Left ventricle myocardium superior (tissue), 1 donor: ENCODE measurements at regions not wholly inside any gene's neighbourhood (a gene's known extent, or its start where the extent isn't known, plus 50 kb on each side); places are given as distances from the start of the nearest gene placed in this dataset.
"Not testable (repeated sequence)": the region's sequence is repeated elsewhere in the genome, so short reads cannot be mapped to it uniquely, and the experiment has no call there.

ENCODE experiments used
- ATAC-seq: fragments of 200-7000 bp; cut with Tn5 transposase; one replicate; pipeline ENCODE4 v1.9.1; 2020; ENCODE audit warnings: mild to moderate bottlenecking, moderate library complexity
- DNase-seq: peaks from one replicate; pipeline ENCODE4 v3.0.0-alpha.2; 2020
- intact Hi-C: fragments of 100-400 bp; cut with micrococcal nuclease; formaldehyde crosslinking; loops from one replicate; pipeline ENCODE4 v1.11.0; 2022
- donor health status: DM: no; HTN: yes; CAD: no; lungs with severe emphysema.

DNA sequence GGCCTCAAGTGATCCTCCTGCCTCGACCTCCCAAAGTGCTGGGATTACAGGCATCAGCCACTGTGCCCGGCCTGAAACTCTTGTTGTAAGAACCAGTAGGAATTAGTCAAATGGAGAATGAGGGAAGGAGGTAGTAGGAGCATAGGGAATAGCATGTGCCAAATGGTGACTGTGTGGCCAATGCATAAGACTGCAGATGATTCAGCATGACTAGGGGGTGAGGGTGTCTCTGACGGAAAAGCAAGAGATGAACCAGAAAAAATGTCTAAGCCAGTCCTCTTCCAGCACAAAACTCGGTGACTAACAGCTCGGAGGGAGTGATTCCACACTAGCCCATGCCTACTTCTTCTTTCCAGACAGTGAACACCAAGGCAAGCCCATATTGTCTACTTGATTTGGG is 58.2 kb upstream of the DUSP21 start:
- no peak for DNase-seq
- intact Hi-C loops: no loop called here
- no peak for ATAC-seq

DNA sequence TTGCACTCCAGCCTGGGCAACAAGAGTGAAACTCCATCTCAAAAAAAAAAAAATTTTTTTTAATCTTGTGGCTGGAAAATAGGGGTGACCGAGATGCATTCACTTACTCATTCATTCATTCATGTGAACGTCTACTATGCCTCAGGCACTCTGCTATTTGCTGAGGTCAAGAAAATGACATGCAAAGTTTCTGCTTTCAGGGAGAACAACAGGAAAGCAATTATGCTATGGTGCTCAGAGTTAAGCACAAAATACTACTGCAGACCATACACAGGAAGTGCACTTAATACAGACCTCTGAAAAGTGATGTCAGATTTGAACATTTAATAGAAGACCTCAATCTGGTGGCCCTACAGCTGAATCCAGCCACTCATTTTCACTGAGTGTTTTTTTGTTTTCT is 59.6 kb upstream of the DUSP21 start:
- no peak for DNase-seq
- no peak for ATAC-seq
- intact Hi-C loops: no loop called here

DNA sequence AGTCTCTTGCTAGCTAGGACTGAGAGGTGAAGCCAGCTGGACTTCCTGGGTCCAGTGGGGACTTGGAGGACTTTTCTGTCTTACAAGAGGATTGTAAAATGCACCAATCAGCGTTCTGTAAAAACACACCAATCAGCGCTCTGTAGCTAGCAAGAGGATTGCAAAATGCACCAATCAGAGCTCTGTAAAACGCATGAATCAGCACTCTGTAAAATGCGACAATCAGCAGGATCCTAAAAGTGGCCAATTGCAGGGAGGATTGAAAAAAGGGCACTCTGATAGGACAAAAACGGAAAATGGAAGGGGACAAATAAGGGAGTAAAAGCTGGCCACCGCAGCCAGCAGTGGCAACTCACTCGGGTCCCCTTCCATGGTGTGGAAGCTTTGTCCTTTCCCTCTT is 65.6 kb upstream of the DUSP21 start:
- DNase-seq: no peak
- intact Hi-C loops: no loop called here

DNA sequence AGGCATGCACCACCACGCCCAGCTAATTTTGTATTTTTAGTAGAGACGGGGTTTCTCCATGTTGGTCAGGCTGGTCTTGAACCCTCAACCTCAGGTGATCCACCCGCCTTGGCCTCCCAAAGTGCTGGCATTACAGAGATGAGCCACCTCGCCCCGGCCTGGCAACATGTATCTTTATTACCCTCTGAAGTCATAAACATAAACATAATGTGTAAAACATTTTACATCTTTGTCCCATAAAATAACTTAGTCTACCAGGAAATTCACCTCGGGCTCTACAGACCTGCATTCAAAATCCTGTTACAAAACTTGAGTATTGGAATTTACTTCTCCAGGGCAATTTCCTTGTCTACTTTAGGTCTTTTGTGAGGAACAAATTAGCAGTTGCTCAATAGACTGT is 68.1 kb upstream of the DUSP21 start:
- intact Hi-C loops: no loop called here
- no peak for ATAC-seq

More for the DNA sequence above, 65.6 kb upstream of the DUSP21 start:
- ATAC-seq: no peak

DNA sequence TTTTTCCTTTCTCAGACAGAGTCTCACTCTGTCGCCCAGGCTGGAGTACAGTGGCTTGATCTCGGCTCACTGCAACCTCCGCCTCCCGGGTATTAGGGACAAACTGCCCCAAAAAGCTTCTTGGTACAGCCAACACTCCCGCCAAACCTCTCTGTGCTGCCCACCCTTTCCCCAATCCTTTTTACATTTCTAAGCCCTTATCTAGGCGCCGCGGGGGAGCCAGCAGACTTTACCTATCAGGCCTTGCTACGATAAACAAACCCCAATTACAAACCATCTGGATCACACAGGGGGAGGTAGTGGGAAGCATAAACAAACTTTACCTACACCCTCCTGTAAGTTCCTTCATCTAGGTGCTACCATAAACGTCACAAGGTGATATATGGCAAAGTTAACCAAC is 69.8 kb upstream of the DUSP21 start:
- ATAC-seq, intact Hi-C loops, DNase-seq: not testable (repeated sequence)

More for the DNA sequence above, 68.1 kb upstream of the DUSP21 start:
- DNase-seq: no peak

DNA sequence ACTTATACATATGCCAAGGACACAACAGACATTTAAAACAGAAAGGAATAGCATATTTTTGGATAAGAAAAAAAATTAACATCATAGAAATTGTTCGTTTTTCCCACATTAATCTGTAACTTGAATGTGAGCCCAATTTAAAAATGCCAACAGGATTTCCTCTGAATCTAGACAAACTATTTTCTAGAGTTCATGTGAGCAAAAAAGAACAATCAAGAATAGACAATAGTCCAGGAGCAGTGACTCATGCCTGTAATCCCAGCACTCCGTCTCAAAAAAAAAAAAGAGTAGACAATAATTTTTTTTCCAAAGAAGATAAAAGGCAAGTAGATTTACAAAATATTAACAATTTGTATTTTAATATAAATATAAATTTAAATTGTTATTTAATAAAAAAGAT is 73.7 kb upstream of the DUSP21 start:
- DNase-seq (no peak), ATAC-seq (no peak)
- intact Hi-C loops: no loop called here

DNA sequence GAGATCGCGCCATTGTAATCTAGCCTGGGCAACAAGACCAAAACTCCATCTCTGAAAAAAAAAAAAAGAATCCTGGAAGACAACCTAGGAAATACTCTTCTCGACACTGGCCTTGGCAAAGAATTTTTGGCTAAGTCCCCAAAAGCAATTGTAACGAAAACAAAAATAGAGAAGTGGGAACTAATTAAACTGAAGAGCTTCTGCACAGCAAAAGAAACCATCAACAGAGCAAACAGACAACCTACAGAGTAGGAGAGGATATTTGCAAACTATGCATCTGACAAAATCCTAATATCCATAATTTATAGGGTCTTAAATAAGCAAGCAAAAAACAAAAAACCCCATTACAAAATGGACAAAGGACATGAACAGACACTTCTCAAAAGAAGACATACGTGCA is 76.5 kb upstream of the DUSP21 start:
- DNase-seq (no peak), ATAC-seq (no peak)
- intact Hi-C loops: no loop called here

DNA sequence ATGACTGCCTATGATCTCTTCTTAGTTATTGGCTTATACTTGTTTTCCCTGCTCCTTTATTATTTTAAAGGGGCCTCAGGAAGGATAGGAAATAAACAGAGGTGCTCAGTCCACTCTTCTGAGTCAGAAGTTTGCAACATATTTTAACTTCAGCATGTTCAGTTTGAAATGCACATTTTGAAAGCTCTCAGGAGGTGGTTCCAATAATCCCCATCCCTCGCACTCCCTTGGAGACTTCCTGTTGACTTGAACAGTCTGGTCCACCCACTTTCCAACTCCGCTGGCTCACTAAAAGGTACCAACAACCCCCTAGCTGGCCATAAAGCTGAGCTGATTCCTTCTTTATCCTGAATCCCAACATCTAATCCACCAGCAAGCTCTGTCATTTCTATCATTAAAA is 78.3 kb upstream of the DUSP21 start:
- intact Hi-C loops: no loop called here
- ATAC-seq (no peak), DNase-seq (no peak)

DNA sequence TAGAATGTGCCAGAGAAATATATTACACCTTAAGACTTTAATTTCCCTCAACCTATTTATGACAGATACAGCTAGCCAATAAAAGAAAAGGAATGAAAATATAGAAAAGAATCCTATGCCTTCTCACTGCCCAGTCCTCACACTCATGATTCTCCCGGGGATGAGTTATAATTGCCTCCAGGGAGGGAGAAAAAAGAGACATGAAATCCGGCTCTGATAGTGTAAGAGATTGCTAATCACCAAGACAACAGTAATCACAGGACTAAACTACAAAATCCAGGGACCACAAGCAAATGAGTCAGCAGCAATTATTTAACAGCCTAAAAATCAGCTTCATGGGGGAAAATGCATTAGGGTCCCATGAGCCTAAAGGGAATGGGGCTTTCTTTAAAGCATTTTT is 95.9 kb upstream of the DUSP21 start:
- no peak for ATAC-seq
- intact Hi-C loops: no loop called here

DNA sequence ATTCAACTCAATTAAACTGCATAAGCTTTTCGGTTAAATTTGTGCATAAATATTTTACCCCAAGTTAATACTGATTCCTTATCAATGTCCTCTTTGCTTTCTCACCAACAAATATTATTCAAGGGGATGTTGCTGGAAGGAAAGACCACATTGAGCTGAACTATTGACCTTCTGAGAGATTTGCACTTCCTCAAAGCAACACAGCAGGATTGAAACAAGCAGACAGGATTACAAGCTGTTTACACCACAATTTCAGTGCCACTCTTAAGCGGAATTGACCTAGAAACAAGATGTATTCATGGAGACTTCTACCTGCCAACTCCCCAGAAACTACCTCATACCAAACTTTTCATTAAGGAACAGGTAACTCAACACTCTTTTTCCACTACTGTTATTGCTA is 96.5 kb upstream of the DUSP21 start:
- DNase-seq (no peak), ATAC-seq (no peak)
- intact Hi-C loops: no loop called here

More for the DNA sequence above, 95.9 kb upstream of the DUSP21 start:
- no peak for DNase-seq

DNA sequence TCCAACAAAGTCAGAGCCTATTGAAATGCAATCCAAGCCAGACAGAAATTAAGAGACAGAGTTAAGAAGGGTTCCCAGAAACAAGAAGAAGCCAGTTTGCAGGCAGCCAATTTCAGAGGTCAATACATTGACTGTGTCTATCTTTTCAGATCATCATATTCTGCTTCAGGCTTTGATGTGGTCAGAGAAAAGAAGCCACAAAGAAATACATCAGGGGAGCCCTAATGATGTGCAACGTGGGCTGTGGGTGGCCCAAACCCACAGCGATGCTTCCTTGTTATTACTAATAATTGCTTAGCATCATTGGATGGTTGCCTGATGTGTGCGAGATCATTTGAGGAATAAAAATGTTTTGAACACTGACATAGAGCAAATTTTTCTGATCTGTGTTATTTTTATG is 99.0 kb upstream of the DUSP21 start:
- intact Hi-C loops: no loop called here
- ATAC-seq (no peak), DNase-seq (no peak)

DNA sequence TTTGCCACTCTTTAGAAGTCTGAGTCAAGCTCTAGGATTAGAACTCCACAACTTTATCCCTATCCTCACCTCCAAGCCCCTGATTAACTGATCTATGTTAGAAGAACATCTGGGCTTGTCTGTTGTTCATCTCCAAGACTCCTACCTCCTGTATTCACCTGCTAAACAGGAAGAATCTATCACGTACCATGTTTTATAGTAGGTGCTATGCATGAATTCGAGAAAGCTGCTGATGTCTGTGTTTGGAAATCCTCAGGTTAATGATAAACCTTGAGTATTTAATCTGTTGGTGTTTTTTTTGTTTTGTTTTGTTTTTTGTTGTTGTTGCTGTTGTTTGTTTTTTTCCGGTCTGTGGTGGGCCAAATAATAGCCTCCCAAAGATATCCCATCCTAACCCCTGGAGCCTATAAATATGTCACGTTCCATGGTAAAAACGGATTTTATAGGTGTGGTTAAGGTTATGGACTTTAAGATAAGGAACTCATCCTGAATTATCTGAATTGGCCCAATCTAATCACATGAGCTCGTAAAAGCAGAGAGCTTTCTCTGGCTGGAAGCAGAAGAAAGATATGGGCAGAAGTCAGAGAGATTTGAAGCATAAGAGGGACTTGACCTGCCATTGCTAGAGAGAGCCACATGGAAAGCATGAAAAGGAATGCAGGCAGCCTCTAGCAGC is 101.2 kb upstream of the DUSP21 start:
- intact Hi-C loops: no loop called here
- no peak for DNase-seq
- no peak for ATAC-seq

DNA sequence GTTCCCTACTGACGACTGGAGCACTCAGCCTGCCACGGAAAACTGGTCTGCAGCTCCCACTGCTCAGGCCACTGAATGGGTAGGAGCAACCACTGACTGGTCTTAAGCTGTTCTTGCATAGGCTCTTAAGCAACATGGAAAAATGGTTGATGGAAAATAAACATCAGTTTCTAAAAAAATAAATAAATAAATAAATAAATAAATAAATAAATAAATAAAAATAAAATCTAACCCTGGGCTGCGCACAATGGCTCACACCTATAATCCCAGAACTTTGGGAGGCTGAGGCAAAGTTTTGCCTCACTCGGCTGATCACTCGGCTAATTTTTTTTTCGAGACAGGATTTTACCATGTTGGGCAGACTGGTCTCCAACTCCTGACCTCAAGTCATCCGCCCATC is 102.0 kb upstream of the DUSP21 start:
- intact Hi-C loops: not testable (repeated sequence)

DNA sequence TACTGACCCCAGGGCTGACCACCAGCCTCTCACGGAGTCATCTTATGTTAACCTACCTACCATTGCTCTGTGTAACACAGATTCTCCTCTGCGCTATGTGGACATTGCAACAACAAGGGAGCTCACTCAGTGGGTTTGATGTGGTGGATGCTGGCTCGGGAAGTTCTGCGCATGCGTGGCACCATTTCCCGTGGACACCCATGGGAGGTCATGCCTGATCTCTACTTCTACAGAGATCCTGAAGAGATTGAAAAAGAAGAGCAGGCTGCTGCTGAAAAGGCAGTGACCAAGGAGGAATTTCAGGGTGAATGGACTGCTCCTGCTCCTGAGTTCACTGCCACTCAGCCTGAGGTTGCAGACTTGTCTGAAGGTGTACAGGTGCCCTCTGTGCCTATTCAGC is 102.4 kb upstream of the DUSP21 start:
- ATAC-seq, intact Hi-C loops, DNase-seq: not testable (repeated sequence)

More for the DNA sequence above, 102.0 kb upstream of the DUSP21 start:
- not testable (repeated sequence) for ATAC-seq, DNase-seq

DNA sequence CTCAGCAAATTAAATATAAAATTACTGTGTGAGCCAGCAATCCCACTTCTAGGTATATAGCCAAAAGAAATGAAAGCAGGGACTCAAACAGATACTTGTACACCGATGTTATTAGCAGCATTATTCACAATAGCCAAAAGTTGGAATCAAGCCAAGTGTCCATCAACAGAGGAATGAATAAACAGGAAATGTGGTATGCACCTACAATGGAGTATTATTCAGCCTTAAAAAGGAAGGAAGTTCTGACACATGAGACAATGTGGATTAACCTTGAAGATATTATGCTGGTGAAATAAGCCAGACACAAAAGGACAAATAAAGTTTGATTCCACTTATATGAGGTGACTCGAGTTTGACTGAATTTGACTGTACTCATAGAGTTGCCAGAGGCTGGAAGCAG is 108.3 kb upstream of the DUSP21 start:
- ATAC-seq: no peak
- intact Hi-C loops: no loop called here

DNA sequence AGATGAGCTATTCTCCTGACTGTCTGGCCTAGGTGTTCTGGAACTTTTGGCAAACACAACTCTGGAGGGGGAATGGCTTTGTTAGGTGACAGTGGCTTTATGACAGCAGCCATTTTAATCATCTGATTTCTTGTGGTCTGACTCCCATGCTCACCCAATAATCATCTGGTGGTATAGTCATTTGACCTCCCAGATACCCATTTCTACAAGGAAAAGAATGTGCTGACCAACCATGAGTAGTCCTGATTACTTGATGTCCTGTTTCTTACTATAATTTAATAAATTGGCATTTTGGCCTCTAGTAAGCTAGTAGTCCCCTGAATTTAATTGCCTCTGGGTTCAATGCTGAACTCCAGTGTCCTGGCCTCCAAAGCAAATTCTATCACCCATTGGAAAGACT is 109.9 kb upstream of the DUSP21 start:
- intact Hi-C loops: no loop called here
- no peak for DNase-seq
- no peak for ATAC-seq

More for the DNA sequence above, 108.3 kb upstream of the DUSP21 start:
- DNase-seq: no peak

DNA sequence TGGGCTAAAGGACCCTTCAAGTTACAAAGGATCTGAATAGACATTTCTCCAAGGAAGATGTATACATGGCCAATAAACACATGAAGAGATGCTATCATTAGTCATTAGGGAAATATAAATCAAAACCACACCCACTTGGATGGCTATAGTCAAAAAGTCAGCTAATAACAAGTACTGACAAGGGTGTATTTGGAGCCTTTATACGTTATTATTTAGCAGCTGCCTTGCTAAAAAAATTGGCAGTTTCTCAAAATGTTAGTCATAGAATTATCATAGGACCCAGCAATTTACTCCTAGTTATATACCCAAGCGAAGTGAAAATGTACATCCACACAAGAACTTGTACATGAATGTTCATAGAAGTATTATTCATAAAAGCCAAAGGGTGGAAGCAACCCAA is 112.7 kb upstream of the DUSP21 start:
- ATAC-seq (no peak), DNase-seq (no peak)
- intact Hi-C loops: no loop called here

DNA sequence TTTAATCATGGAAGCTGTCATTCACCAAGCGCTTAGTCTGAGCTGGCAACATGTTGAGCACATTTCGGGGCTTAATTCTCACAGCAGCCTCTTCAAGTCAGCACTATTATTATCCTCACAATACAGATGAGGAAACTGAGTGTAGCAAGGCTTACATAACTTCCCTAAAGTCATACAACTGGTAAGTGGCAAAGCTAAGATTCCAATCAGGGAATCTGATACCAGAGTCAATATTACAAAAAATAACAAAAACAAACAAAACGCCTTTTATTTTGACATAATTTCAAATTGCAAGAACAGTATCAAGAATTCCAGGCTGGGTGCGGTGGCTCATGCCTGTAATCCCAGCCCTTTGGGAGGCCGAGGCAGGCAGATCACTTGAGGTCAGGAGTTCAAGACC is 120.4 kb upstream of the DUSP21 start:
- ATAC-seq: no peak
- DNase-seq: no peak
- intact Hi-C loops: no loop called here

DNA sequence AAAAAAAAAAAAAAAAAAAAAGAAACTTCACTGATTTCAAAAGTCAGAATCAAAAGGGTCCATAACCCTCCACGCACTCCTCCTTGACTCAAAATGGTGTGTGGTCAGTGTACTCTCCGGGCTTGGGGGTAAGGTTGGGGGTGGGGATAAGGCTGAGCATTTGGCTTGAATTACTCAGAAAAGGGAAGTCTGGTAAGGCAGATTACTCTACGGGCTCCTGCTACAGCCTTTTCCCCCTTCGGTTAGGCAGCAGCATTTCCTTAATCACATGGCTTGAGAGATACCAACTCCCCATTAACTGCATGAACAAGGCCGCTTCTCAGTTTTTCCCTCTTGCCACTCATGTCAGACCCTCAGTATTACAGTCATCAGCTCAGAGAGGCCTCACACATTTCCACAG is 135.4 kb upstream of the DUSP21 start:
- ATAC-seq (no peak), DNase-seq (no peak)
- intact Hi-C loops: no loop called here

DNA sequence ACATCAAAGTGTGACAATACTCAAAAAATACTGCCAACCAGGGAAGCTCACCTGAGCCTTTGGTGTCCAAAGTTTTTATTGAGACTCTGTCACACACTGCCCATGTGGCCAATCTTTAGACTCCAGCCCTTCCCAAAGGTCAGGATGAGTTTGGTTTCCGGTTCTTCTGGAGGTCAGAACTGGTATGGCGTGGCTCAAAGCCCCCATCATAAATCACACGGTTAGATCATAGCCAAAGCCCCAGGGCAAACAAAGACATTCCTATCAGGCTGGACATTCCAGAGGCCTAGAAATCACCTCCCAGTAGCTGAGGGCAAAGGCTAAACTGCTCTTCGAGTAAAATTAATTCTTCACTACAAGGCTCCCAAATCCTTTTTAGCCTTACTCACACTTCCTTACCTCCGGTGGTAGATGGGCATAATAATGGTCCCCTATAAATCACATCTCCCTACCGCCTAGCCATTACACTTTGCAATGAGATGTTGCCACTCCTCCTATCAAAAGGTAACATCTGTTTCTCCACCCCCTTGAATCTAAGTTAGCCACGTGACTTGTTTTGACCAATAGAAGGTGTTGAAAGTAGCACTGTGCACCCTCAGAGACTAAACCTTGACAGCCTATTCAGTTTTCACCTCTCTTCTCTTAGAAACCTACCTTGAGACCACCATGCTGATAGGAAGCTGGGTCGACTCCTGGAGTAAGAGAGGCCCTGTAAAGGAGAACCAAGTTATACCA is 137.8 kb upstream of the DUSP21 start:
- DNase-seq: no peak
- intact Hi-C loops: no loop called here
- no peak for ATAC-seq

DNA sequence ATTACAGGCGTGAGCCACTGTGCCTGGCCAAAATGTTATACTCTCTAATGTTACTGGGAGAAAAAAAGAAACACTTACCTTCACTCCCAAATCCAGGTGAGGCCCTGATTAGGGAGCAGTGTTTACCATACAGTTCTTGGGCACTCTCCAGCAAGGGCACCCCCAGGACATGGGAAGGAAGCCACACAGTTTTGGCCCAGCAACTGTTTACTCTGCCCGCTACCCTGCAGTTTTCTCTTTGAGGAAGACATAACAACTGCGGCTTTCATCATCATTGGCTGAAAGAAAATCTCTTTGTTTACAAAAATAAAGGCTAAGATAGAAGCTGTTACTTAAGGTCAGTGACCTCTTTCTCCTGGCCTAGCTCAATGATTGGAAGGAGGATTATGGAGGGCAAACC is 145.5 kb upstream of the DUSP21 start:
- no peak for ATAC-seq

More for the DNA sequence above, 145.5 kb upstream of the DUSP21 start:
- intact Hi-C loops: no loop called here
- no peak for DNase-seq
